ENCODE measurements at regions not wholly inside any gene's neighbourhood (a gene's known extent, or its start where the extent isn't known, plus 50 kb on each side); places are given as distances from the start of the nearest gene placed in this dataset.

- Histone ChIP-seq H3K9ac (ENCODE audit: low read length) (no peak overlapping the region), H3K27me3 (replicated peaks; ENCODE audit: control insufficient read depth, insufficient read depth, low read length) (no peaks in the 10 kb centered on the region), H3K36me3 (ENCODE audit: control insufficient read depth, insufficient read depth, low read length, severe bottlenecking) (no peaks in the 10 kb centered on the region), H3K4me3 (ENCODE audit: low read length) (no peak overlapping the region), H3K9me3 (ENCODE audit: control insufficient read depth, low read length) (no peaks in the 10 kb centered on the region), H3K4me1 (ENCODE audit: control insufficient read depth, insufficient read depth, low read length) (no peaks in the 10 kb centered on the region)
- DNase-seq (ENCODE audit: low read depth), result no peak
These were observed 801.6 kb upstream of the GCFC2 start for GRCh38 chr2:76512201-76512820.

- no peak for DNase-seq (ENCODE audit: low read depth)
- no peaks in the 10 kb centered on the region for H3K36me3 ChIP-seq (ENCODE audit: control insufficient read depth, insufficient read depth, low read length, severe bottlenecking)
- H3K9me3 ChIP-seq (ENCODE audit: control insufficient read depth, low read length), result no peaks in the 10 kb centered on the region
- H3K9ac ChIP-seq (ENCODE audit: low read length), result no peak overlapping the region
- H3K4me1 ChIP-seq (ENCODE audit: control insufficient read depth, insufficient read depth, low read length), result no peaks in the 10 kb centered on the region
- H3K4me3 ChIP-seq (ENCODE audit: low read length), result no peak overlapping the region
- no peaks in the 10 kb centered on the region for H3K27me3 ChIP-seq (replicated peaks; ENCODE audit: control insufficient read depth, insufficient read depth, low read length)
These were observed 795.8 kb upstream of the GCFC2 start for GRCh38 chr2:76506538-76506937.

- Histone ChIP-seq H3K27me3 (replicated peaks; ENCODE audit: control insufficient read depth, insufficient read depth, low read length) (no peaks in the 10 kb centered on the region), H3K9ac (ENCODE audit: low read length) (no peak overlapping the region), H3K9me3 (ENCODE audit: control insufficient read depth, low read length) (no peaks in the 10 kb centered on the region), H3K4me1 (ENCODE audit: control insufficient read depth, insufficient read depth, low read length) (no peaks in the 10 kb centered on the region), H3K4me3 (ENCODE audit: low read length) (no peak overlapping the region), H3K36me3 (ENCODE audit: control insufficient read depth, insufficient read depth, low read length, severe bottlenecking) (no peaks in the 10 kb centered on the region)
- no peak for DNase-seq (ENCODE audit: low read depth)
These were observed 790.9 kb upstream of the GCFC2 start for GRCh38 chr2:76501641-76502040.

- Histone ChIP-seq H3K4me1 (ENCODE audit: control insufficient read depth, insufficient read depth, low read length) (no peaks in the 10 kb centered on the region), H3K4me3 (ENCODE audit: low read length) (no peak overlapping the region), H3K36me3 (ENCODE audit: control insufficient read depth, insufficient read depth, low read length, severe bottlenecking) (no peaks in the 10 kb centered on the region), H3K27me3 (replicated peaks; ENCODE audit: control insufficient read depth, insufficient read depth, low read length) (no peaks in the 10 kb centered on the region), H3K9ac (ENCODE audit: low read length) (no peak overlapping the region), H3K9me3 (ENCODE audit: control insufficient read depth, low read length) (no peaks in the 10 kb centered on the region)
- DNase-seq (ENCODE audit: low read depth), result no peak
These were observed 787.6 kb upstream of the GCFC2 start for GRCh38 chr2:76498360-76498759.

GRCh38 chr2:76491503-76491902 is 780.8 kb upstream of the GCFC2 start:
- H3K9me3 ChIP-seq (ENCODE audit: control insufficient read depth, low read length), result no peaks in the 10 kb centered on the region
- no peak for DNase-seq (ENCODE audit: low read depth)
- H3K9ac ChIP-seq (ENCODE audit: low read length), result no peak overlapping the region
- no peaks in the 10 kb centered on the region for H3K4me1 ChIP-seq (ENCODE audit: control insufficient read depth, insufficient read depth, low read length)
- H3K36me3 ChIP-seq (ENCODE audit: control insufficient read depth, insufficient read depth, low read length, severe bottlenecking), result no peaks in the 10 kb centered on the region
- no peaks in the 10 kb centered on the region for H3K27me3 ChIP-seq (replicated peaks; ENCODE audit: control insufficient read depth, insufficient read depth, low read length)
- no peak overlapping the region for H3K4me3 ChIP-seq (ENCODE audit: low read length)

GRCh38 chr2:76478266-76479035 is 767.7 kb upstream of the GCFC2 start:
- no peak for DNase-seq (ENCODE audit: low read depth)

GRCh38 chr2:76472946-76473345 is 762.2 kb upstream of the GCFC2 start:
- Histone ChIP-seq H3K9ac (ENCODE audit: low read length) (no peak overlapping the region), H3K9me3 (ENCODE audit: control insufficient read depth, low read length) (no peaks in the 10 kb centered on the region), H3K36me3 (ENCODE audit: control insufficient read depth, insufficient read depth, low read length, severe bottlenecking) (no peaks in the 10 kb centered on the region), H3K4me1 (ENCODE audit: control insufficient read depth, insufficient read depth, low read length) (no peaks in the 10 kb centered on the region), H3K27me3 (replicated peaks; ENCODE audit: control insufficient read depth, insufficient read depth, low read length) (no peaks in the 10 kb centered on the region), H3K4me3 (ENCODE audit: low read length) (no peak overlapping the region)
- no peak for DNase-seq (ENCODE audit: low read depth)

More at GRCh38 chr2:76478266-76479035, 767.7 kb upstream of the GCFC2 start:
- no peaks in the 10 kb centered on the region for H3K36me3 ChIP-seq (ENCODE audit: control insufficient read depth, insufficient read depth, low read length, severe bottlenecking)
- no peaks in the 10 kb centered on the region for H3K4me1 ChIP-seq (ENCODE audit: control insufficient read depth, insufficient read depth, low read length)
- H3K4me3 ChIP-seq (ENCODE audit: low read length), result no peak overlapping the region
- no peak overlapping the region for H3K9ac ChIP-seq (ENCODE audit: low read length)
- no peaks in the 10 kb centered on the region for H3K9me3 ChIP-seq (ENCODE audit: control insufficient read depth, low read length)
- H3K27me3 ChIP-seq (replicated peaks; ENCODE audit: control insufficient read depth, insufficient read depth, low read length), result no peaks in the 10 kb centered on the region

GRCh38 chr2:76469066-76469465 is 758.4 kb upstream of the GCFC2 start:
- Histone ChIP-seq H3K4me3 (ENCODE audit: low read length) (no peak overlapping the region), H3K9me3 (ENCODE audit: control insufficient read depth, low read length) (no peaks in the 10 kb centered on the region), H3K4me1 (ENCODE audit: control insufficient read depth, insufficient read depth, low read length) (no peaks in the 10 kb centered on the region), H3K9ac (ENCODE audit: low read length) (no peak overlapping the region), H3K27me3 (replicated peaks; ENCODE audit: control insufficient read depth, insufficient read depth, low read length) (no peaks in the 10 kb centered on the region), H3K36me3 (ENCODE audit: control insufficient read depth, insufficient read depth, low read length, severe bottlenecking) (no peaks in the 10 kb centered on the region)
- DNase-seq (ENCODE audit: low read depth), result no peak

GRCh38 chr2:76467326-76467725 is 756.6 kb upstream of the GCFC2 start:
- no peak for DNase-seq (ENCODE audit: low read depth)
- no peaks in the 10 kb centered on the region for H3K9me3 ChIP-seq (ENCODE audit: control insufficient read depth, low read length)
- H3K4me3 ChIP-seq (ENCODE audit: low read length), result no peak overlapping the region
- H3K36me3 ChIP-seq (ENCODE audit: control insufficient read depth, insufficient read depth, low read length, severe bottlenecking), result no peaks in the 10 kb centered on the region
- no peaks in the 10 kb centered on the region for H3K4me1 ChIP-seq (ENCODE audit: control insufficient read depth, insufficient read depth, low read length)
- no peak overlapping the region for H3K9ac ChIP-seq (ENCODE audit: low read length)
- no peaks in the 10 kb centered on the region for H3K27me3 ChIP-seq (replicated peaks; ENCODE audit: control insufficient read depth, insufficient read depth, low read length)

GRCh38 chr2:76464310-76464709 is 753.6 kb upstream of the GCFC2 start:
- Histone ChIP-seq H3K4me3 (ENCODE audit: low read length) (no peak overlapping the region), H3K36me3 (ENCODE audit: control insufficient read depth, insufficient read depth, low read length, severe bottlenecking) (no peaks in the 10 kb centered on the region), H3K27me3 (replicated peaks; ENCODE audit: control insufficient read depth, insufficient read depth, low read length) (no peaks in the 10 kb centered on the region), H3K9ac (ENCODE audit: low read length) (no peak overlapping the region), H3K9me3 (ENCODE audit: control insufficient read depth, low read length) (no peaks in the 10 kb centered on the region), H3K4me1 (ENCODE audit: control insufficient read depth, insufficient read depth, low read length) (no peaks in the 10 kb centered on the region)
- DNase-seq (ENCODE audit: low read depth), result no peak

GRCh38 chr2:76461431-76461830 is 750.7 kb upstream of the GCFC2 start:
- Histone ChIP-seq H3K27me3 (replicated peaks; ENCODE audit: control insufficient read depth, insufficient read depth, low read length) (no peaks in the 10 kb centered on the region), H3K4me1 (ENCODE audit: control insufficient read depth, insufficient read depth, low read length) (no peaks in the 10 kb centered on the region), H3K9ac (ENCODE audit: low read length) (no peak overlapping the region), H3K4me3 (ENCODE audit: low read length) (no peak overlapping the region), H3K9me3 (ENCODE audit: control insufficient read depth, low read length) (no peaks in the 10 kb centered on the region), H3K36me3 (ENCODE audit: control insufficient read depth, insufficient read depth, low read length, severe bottlenecking) (no peaks in the 10 kb centered on the region)
- no peak for DNase-seq (ENCODE audit: low read depth)

All from adipocyte (in vitro differentiated cells).